IMR-90 (cell line): ENCODE measurements at regions not wholly inside any gene's neighbourhood (a gene's known extent, or its start where the extent isn't known, plus 50 kb on each side); places are given as distances from the start of the nearest gene placed in this dataset.

ENCODE experiments used
- ATAC-seq: fragments of 200-7000 bp; cut with Tn5 transposase; 2 replicates; pipeline ENCODE4 v1.9.1; 2020; ENCODE audit warnings: low read depth, mild to moderate bottlenecking, moderate library complexity
- BruUV-seq: library from RNA; stranded (reverse); fragments of 400-500 nt; replicated peaks from 2 replicates; lab custom pipeline; 2021; lab: Mats Ljungman, UMichigan
- CTCF ChIA-PET: fragments of 300-600 bp; formaldehyde crosslinking; extraction: SDS; loops from one replicate; lab custom pipeline; 2021; ENCODE audit warnings: antibody characterized with exemption; lab: Yijun Ruan, JAX
- POLR2A ChIA-PET: fragments of 300-600 bp; sonication (Branson Sonifier 250); formaldehyde crosslinking; loops from one replicate; lab custom pipeline; 2022; ENCODE audit warnings: antibody characterized with exemption; ENCODE audit not compliant: unreplicated experiment; lab: Charles Lee
- DNase-seq: peaks from one replicate; pipeline ENCODE4 v3.0.0; 2013
- H2AFZ ChIP-seq: replicated peaks from 2 replicates; pipeline ENCODE3; 2013; ENCODE audit warnings: low read length, mild to moderate bottlenecking; ENCODE audit not compliant: poor library complexity
- H2AK5ac ChIP-seq: 2 replicates; pipeline ENCODE4 v1.6.1; 2013; ENCODE audit warnings: low read depth, low read length, inconsistent platforms
- H2AK9ac ChIP-seq: replicated peaks from 2 replicates; pipeline ENCODE3; 2013; ENCODE audit warnings: mild to moderate bottlenecking, low read depth, low read length, moderate library complexity; ENCODE audit not compliant: poor library complexity
- H2BK120ac ChIP-seq: 2 replicates; pipeline ENCODE4 v1.6.1; 2013; ENCODE audit warnings: low read depth, low read length, inconsistent platforms
- H2BK15ac ChIP-seq: 3 replicates; pipeline ENCODE4 v1.6.1; 2013; ENCODE audit warnings: low read depth, low read length, inconsistent platforms
- H2BK20ac ChIP-seq: 2 replicates; pipeline ENCODE4 v1.6.1; 2013; ENCODE audit warnings: low read depth, mild to moderate bottlenecking, inconsistent platforms, low read length, moderate library complexity
- H2BK5ac ChIP-seq: 2 replicates; pipeline ENCODE4 v1.6.1; 2013; ENCODE audit warnings: mild to moderate bottlenecking, low read depth, low read length, inconsistent platforms; ENCODE audit not compliant: poor library complexity, severe bottlenecking
- H3K14ac ChIP-seq: replicated peaks from 2 replicates; pipeline ENCODE4 v1.6.1; 2013; ENCODE audit warnings: low read depth, low read length, inconsistent platforms
- H3K18ac ChIP-seq: 2 replicates; pipeline ENCODE4 v1.6.1; 2013; ENCODE audit warnings: low read depth, low read length, control low read depth
- H3K23ac ChIP-seq: 2 replicates; pipeline ENCODE4 v1.6.1; 2013; ENCODE audit warnings: low read depth, low read length, inconsistent platforms
- H3K27ac ChIP-seq: 2 replicates; pipeline ENCODE4 v1.5.1; 2013; ENCODE audit warnings: mild to moderate bottlenecking, control low read depth, low read length; ENCODE audit not compliant: insufficient read depth
- H3K27me3 ChIP-seq: 2 replicates; pipeline ENCODE4 v1.6.1; 2013; ENCODE audit warnings: low read length; ENCODE audit not compliant: control insufficient read depth, insufficient read depth
- H3K36me3 ChIP-seq: 2 replicates; pipeline ENCODE4 v1.6.1; 2013; ENCODE audit warnings: low read length, mixed read lengths; ENCODE audit not compliant: control insufficient read depth, insufficient read depth
- H3K4ac ChIP-seq: 2 replicates; pipeline ENCODE4 v1.6.1; 2013; ENCODE audit warnings: low read depth, low read length, inconsistent platforms
- H3K4me1 ChIP-seq: 2 replicates; pipeline ENCODE4 v1.6.1; 2013; ENCODE audit warnings: low read length, mixed read lengths; ENCODE audit not compliant: control insufficient read depth, insufficient read depth
- H3K4me2 ChIP-seq: 2 replicates; pipeline ENCODE4 v1.6.1; 2013; ENCODE audit warnings: low read depth, mild to moderate bottlenecking, control low read depth, low read length, moderate library complexity
- H3K4me3 ChIP-seq: 2 replicates; pipeline ENCODE4 v1.5.1; 2013; ENCODE audit warnings: low read depth, mild to moderate bottlenecking, control low read depth, low read length, moderate library complexity; ENCODE audit not compliant: insufficient read depth
- H3K56ac ChIP-seq: 2 replicates; pipeline ENCODE4 v1.6.1; 2013; ENCODE audit warnings: low read length, inconsistent platforms; ENCODE audit not compliant: insufficient read depth; ENCODE audit errors: extremely low read depth
- H3K79me1 ChIP-seq, 2 experiments: 2 replicates each; pipeline ENCODE4 v1.6.1; 2013; ENCODE audit warnings: low read length in 2 of 2, inconsistent platforms in 1 of 2, low read depth in 1 of 2
- H3K9ac ChIP-seq: 2 replicates; pipeline ENCODE4 v1.6.1; 2013; ENCODE audit warnings: low read depth, low read length, control low read depth
- H3K9me1 ChIP-seq: 2 replicates; pipeline ENCODE4 v1.6.1; 2013; ENCODE audit warnings: low read length, inconsistent platforms; ENCODE audit not compliant: insufficient read depth
- H3K9me3 ChIP-seq: 2 replicates; pipeline ENCODE4 v1.6.1; 2013; ENCODE audit warnings: low read length; ENCODE audit not compliant: control insufficient read depth, insufficient read depth
- H4K20me1 ChIP-seq: 2 replicates; pipeline ENCODE4 v1.6.1; 2013; ENCODE audit warnings: low read length, inconsistent platforms; ENCODE audit not compliant: insufficient read depth
- H4K5ac ChIP-seq: 2 replicates; pipeline ENCODE4 v1.6.1; 2013; ENCODE audit warnings: mild to moderate bottlenecking, low read depth, low read length, control low read depth
- H4K8ac ChIP-seq, 2 experiments: 2 replicates each; pipeline ENCODE4 v1.6.1; 2013; ENCODE audit warnings: low read depth in 2 of 2, low read length in 2 of 2, control low read depth in 1 of 2, inconsistent platforms in 1 of 2
- H4K91ac ChIP-seq: 2 replicates; pipeline ENCODE4 v1.6.1; 2013; ENCODE audit warnings: low read depth, low read length, inconsistent platforms; ENCODE audit not compliant: insufficient read depth
- BHLHE40 ChIP-seq: fragments of 150-350 bp; IDR thresholded peaks from 2 replicates; pipeline ENCODE4 v1.6.1; 2016; ENCODE audit warnings: mild to moderate bottlenecking, low read depth, low read length
- CHD1 ChIP-seq: IDR thresholded peaks from 2 replicates; pipeline ENCODE4 v1.6.1; 2012; ENCODE audit warnings: low read depth, low read length, improper control_type of control experiment
- CTCF ChIP-seq: conservative IDR thresholded peaks from 2 replicates; pipeline ENCODE4 v1.5.1; 2012; ENCODE audit warnings: mild to moderate bottlenecking, low read depth, low read length, improper control_type of control experiment
- ELK1 ChIP-seq: fragments of 150-350 bp; IDR thresholded peaks from 2 replicates; pipeline ENCODE4 v1.6.1; 2016; ENCODE audit warnings: low read depth, mild to moderate bottlenecking, low read length, moderate library complexity, borderline replicate concordance
- FOS ChIP-seq: fragments of 150-350 bp; IDR thresholded peaks from 2 replicates; pipeline ENCODE4 v1.6.1; 2016; ENCODE audit warnings: low read depth, low read length
- MAFK ChIP-seq: IDR thresholded peaks from 2 replicates; pipeline ENCODE4 v1.6.1; 2012; ENCODE audit warnings: low read depth, low read length, improper control_type of control experiment
- MXI1 ChIP-seq: IDR thresholded peaks from 2 replicates; pipeline ENCODE4 v1.6.1; 2012; ENCODE audit warnings: low read depth, mild to moderate bottlenecking, low read length, moderate library complexity, borderline replicate concordance
- NFE2L2 ChIP-seq: fragments of 150-350 bp; IDR thresholded peaks from 2 replicates; pipeline ENCODE4 v1.6.1; 2016; ENCODE audit warnings: low read depth, mild to moderate bottlenecking, low read length
- POLR2A ChIP-seq: IDR thresholded peaks from 2 replicates; pipeline ENCODE4 v1.6.1; 2012; ENCODE audit warnings: mild to moderate bottlenecking, low read depth, low read length
- RAD21 ChIP-seq: IDR thresholded peaks from 2 replicates; pipeline ENCODE4 v1.6.1; 2012; ENCODE audit warnings: low read length, improper control_type of control experiment
- RCOR1 ChIP-seq: IDR thresholded peaks from 2 replicates; pipeline ENCODE4 v1.6.1; 2012; ENCODE audit warnings: mild to moderate bottlenecking, low read length, improper control_type of control experiment; ENCODE audit not compliant: insufficient replicate concordance
- RFX5 ChIP-seq: IDR thresholded peaks from 2 replicates; pipeline ENCODE4 v1.8.0; 2012; ENCODE audit warnings: low read depth, mild to moderate bottlenecking, low read length, moderate library complexity
- SMC3 ChIP-seq: fragments of 150-350 bp; IDR thresholded peaks from 2 replicates; pipeline ENCODE4 v1.6.1; 2016; ENCODE audit warnings: low read depth, mild to moderate bottlenecking, antibody characterized with exemption, low read length, moderate library complexity
- USF2 ChIP-seq: fragments of 150-350 bp; IDR thresholded peaks from 2 replicates; pipeline ENCODE4 v1.6.1; 2017; ENCODE audit warnings: mild to moderate bottlenecking, antibody characterized with exemption, low read length, low read depth
- WGBS, 2 experiments: methylation state at CpG; one replicate each; pipeline versions ENCODE4 v1.1.5 to v1.1.7; 2013; ENCODE audit warnings: missing lambda C conversion rate in 2 of 2; ENCODE audit not compliant: insufficient read length in 1 of 2; ENCODE audit errors: extremely low coverage in 2 of 2; 5-methylcytosine and 5-hydroxymethylcytosine counted together
- dilution Hi-C: fragments of 300-500 bp; cut with HindIII; formaldehyde crosslinking; loops from one replicate; pipeline ENCODE4 v1.14.3; 2018; ENCODE audit warnings: low sequenced_read_pairs; ENCODE audit not compliant: unreplicated experiment
- in situ Hi-C: fragments of 300-500 bp; cut with MboI; formaldehyde crosslinking; loops from 3 replicates; pipeline ENCODE4 v1.14.3; 2019; ENCODE audit warnings: low sequenced_read_pairs, inconsistent platforms, mixed read lengths
- intact Hi-C: fragments of 100-400 bp; cut with micrococcal nuclease; formaldehyde crosslinking; loops from 2 replicates; pipeline ENCODE4 v1.10.0; 2022

DNA sequence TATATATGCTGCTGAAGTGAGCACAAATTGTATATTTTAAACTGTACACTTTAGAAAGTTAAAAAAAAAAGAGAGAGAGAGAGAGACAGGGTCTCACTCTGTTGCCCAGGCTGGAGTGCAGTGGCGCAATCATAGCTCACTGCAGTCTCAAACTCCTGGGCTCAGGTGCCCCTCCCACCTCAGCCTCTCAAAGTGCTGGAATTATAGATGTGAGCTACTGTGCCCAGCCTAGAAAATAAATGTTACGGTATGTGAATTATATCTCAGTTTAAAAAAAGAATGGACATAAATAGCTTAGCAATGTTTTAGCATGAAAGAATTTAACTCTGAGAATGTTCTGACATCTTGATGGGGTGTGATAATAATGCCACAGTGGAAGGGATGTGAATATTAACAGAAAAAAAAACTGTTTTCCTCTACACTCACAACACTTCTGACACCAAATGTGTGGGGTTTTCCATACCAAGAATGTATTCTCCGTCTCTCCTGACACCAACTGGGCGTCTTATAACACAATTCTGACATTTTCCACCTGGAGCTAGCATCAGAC is 162.1 kb downstream of the PLCE1 start:
- no TSS peak for BruUV-seq
- H3K27me3 ChIP-seq: no peaks in the 10 kb centered on the region

More for the DNA sequence above, 162.1 kb downstream of the PLCE1 start:
- no peak overlapping the region for H2AK5ac ChIP-seq
- H3K4me2 ChIP-seq: no peak overlapping the region
- CTCF ChIA-PET: interaction anchor here (0.6 kb wide), 1 partner anchor 192 kb away, joined by 3 read pairs; no protein-coding TSS in a partner anchor
- H3K9me3 ChIP-seq: no peaks in the 10 kb centered on the region
- no peak overlapping the region for H3K9ac ChIP-seq
- no peaks in the 10 kb centered on the region for H3K36me3 ChIP-seq
- no peak for ATAC-seq
- H2BK15ac ChIP-seq: no peak overlapping the region
- no peak overlapping the region for H4K8ac ChIP-seq
- no peak overlapping the region for H2AK9ac ChIP-seq
- no peak overlapping the region for H3K18ac ChIP-seq
- H3K56ac ChIP-seq: no peak overlapping the region
- no peak overlapping the region for H4K5ac ChIP-seq
- no peaks in the 10 kb centered on the region for H3K9me1 ChIP-seq
- no peak overlapping the region for H3K14ac ChIP-seq
- H3K4me1 ChIP-seq: no peaks in the 10 kb centered on the region
- H2AFZ ChIP-seq: no peak overlapping the region
- dilution Hi-C loops: no loop called here
- POLR2A ChIA-PET: no interaction called here
- in situ Hi-C loops: no loop called here
- no peak overlapping the region for H2BK5ac ChIP-seq
- no peaks in the 10 kb centered on the region for H4K20me1 ChIP-seq
- no peak overlapping the region for H3K4ac ChIP-seq
- no peak for TF ChIP-seq NFE2L2
- no peak for TF ChIP-seq CTCF
- TF ChIP-seq FOS: no peak
- TF ChIP-seq MXI1: no peak
- TF ChIP-seq RFX5: no peak
- no peak for TF ChIP-seq ELK1
- TF ChIP-seq MAFK: no peak
- TF ChIP-seq POLR2A: no peak
- TF ChIP-seq SMC3: no peak
- TF ChIP-seq USF2: no peak
- no peak for TF ChIP-seq BHLHE40
- no peak for TF ChIP-seq CHD1
- TF ChIP-seq RAD21: no peak
- TF ChIP-seq RCOR1: no peak
- no peak overlapping the region for H3K27ac ChIP-seq
- H4K91ac ChIP-seq: no peak overlapping the region
- H2BK20ac ChIP-seq: no peak overlapping the region
- no peaks in the 10 kb centered on the region for H3K79me1 ChIP-seq
- DNase-seq: no peak
- no peak overlapping the region for H3K4me3 ChIP-seq
- no peak overlapping the region for H2BK120ac ChIP-seq
- WGBS, 2 experiments: no CpG with 5 or more reads among the region's 4 CpGs
- intact Hi-C loops: no loop called here
- H3K23ac ChIP-seq: no peak overlapping the region
